Left ventricle myocardium inferior (tissue), 1 donor: ENCODE measurements at regions not wholly inside any gene's neighbourhood (a gene's known extent, or its start where the extent isn't known, plus 50 kb on each side); places are given as distances from the start of the nearest gene placed in this dataset.

Experiments used
- DNase-seq: peaks from one replicate; pipeline ENCODE4 v3.0.0-alpha.2; 2020
- H3K27ac ChIP-seq: fragments of 200-600 bp; replicated peaks from 2 replicates; pipeline ENCODE4 v1.8.0; 2021
- H3K27me3 ChIP-seq: fragments of 200-600 bp; 2 replicates; pipeline ENCODE4 v1.8.0; 2021; ENCODE audit warnings: low read depth
- H3K36me3 ChIP-seq: fragments of 200-600 bp; 2 replicates; pipeline ENCODE4 v1.8.0; 2021
- H3K4me1 ChIP-seq: fragments of 200-600 bp; 2 replicates; pipeline ENCODE4 v1.8.0; 2021
- H3K4me3 ChIP-seq: fragments of 200-600 bp; 2 replicates; pipeline ENCODE4 v1.8.0; 2021; ENCODE audit warnings: mild to moderate bottlenecking, moderate library complexity
- H3K9me3 ChIP-seq: fragments of 200-600 bp; replicated peaks from 2 replicates; pipeline ENCODE4 v1.8.0; 2021
- CTCF ChIP-seq: fragments of 200-600 bp; IDR thresholded peaks from 2 replicates; pipeline ENCODE4 v1.8.0; 2021; ENCODE audit warnings: antibody characterized with exemption, mild to moderate bottlenecking, borderline replicate concordance
- intact Hi-C: fragments of 100-400 bp; cut with micrococcal nuclease; formaldehyde crosslinking; loops from one replicate; pipeline ENCODE4 v1.11.0; 2022
- donor health status: DM: no; HTN: yes; CAD: no; lungs with severe emphysema.

- no peak overlapping the region for H3K4me3 ChIP-seq
- TF ChIP-seq CTCF: no peak
- H3K9me3 ChIP-seq: no peaks in the 10 kb centered on the region
- DNase-seq: no peak
- intact Hi-C loops: no loop called here
- no peaks in the 10 kb centered on the region for H3K36me3 ChIP-seq
- H3K27ac ChIP-seq: no peak overlapping the region
- no peaks in the 10 kb centered on the region for H3K4me1 ChIP-seq
- H3K27me3 ChIP-seq: peaks cover 12% of the 10 kb centered on the region
Observed at GRCh38 chr10:8531116-8531515, 476.6 kb downstream of the GATA3 start.

- no peak for TF ChIP-seq CTCF
- no peak overlapping the region for H3K4me3 ChIP-seq
- intact Hi-C loops: no loop called here
Observed at GRCh38 chr10:8532647-8533046, 478.2 kb downstream of the GATA3 start.

GRCh38 chr10:8533462-8533861 lies 479.0 kb downstream of the GATA3 start:
- intact Hi-C loops: no loop called here
- no peaks in the 10 kb centered on the region for H3K9me3 ChIP-seq
- no peaks in the 10 kb centered on the region for H3K36me3 ChIP-seq
- H3K27ac ChIP-seq: no peak overlapping the region
- H3K4me1 ChIP-seq: no peaks in the 10 kb centered on the region
- no peak for TF ChIP-seq CTCF
- DNase-seq: no peak
- no peak overlapping the region for H3K4me3 ChIP-seq
- H3K27me3 ChIP-seq: peaks cover 11% of the 10 kb centered on the region

More at GRCh38 chr10:8532647-8533046, 478.2 kb downstream of the GATA3 start:
- H3K9me3 ChIP-seq: no peaks in the 10 kb centered on the region
- no peaks in the 10 kb centered on the region for H3K4me1 ChIP-seq
- peaks cover 12% of the 10 kb centered on the region for H3K27me3 ChIP-seq
- no peak overlapping the region for H3K27ac ChIP-seq
- no peaks in the 10 kb centered on the region for H3K36me3 ChIP-seq
- DNase-seq: no peak

GRCh38 chr10:8534096-8534495 lies 479.6 kb downstream of the GATA3 start:
- Histone ChIP-seq H3K36me3 (no peaks in the 10 kb centered on the region), H3K4me1 (no peaks in the 10 kb centered on the region), H3K27ac (no peak overlapping the region), H3K4me3 (no peak overlapping the region), H3K27me3 (peaks cover 7% of the 10 kb centered on the region), H3K9me3 (no peaks in the 10 kb centered on the region)
- intact Hi-C loops: no loop called here
- no peak for TF ChIP-seq CTCF
- no peak for DNase-seq

- Histone ChIP-seq H3K4me1 (no peaks in the 10 kb centered on the region), H3K36me3 (no peaks in the 10 kb centered on the region), H3K9me3 (peaks cover 6% of the 10 kb centered on the region), H3K27me3 (peaks cover 7% of the 10 kb centered on the region), H3K27ac (no peak overlapping the region), H3K4me3 (no peak overlapping the region)
- no peak for TF ChIP-seq CTCF
- DNase-seq: no peak
- intact Hi-C loops: no loop called here
Observed at GRCh38 chr10:8534891-8535290, 480.4 kb downstream of the GATA3 start.

- Histone ChIP-seq H3K4me1 (no peaks in the 10 kb centered on the region), H3K9me3 (peaks cover 10% of the 10 kb centered on the region), H3K4me3 (no peak overlapping the region), H3K36me3 (no peaks in the 10 kb centered on the region), H3K27ac (no peak overlapping the region), H3K27me3 (no peaks in the 10 kb centered on the region)
- DNase-seq: no peak
- TF ChIP-seq CTCF: no peak
- intact Hi-C loops: no loop called here
Observed at GRCh38 chr10:8539056-8539455, 484.6 kb downstream of the GATA3 start.
